Activated naive CD8-positive, alpha-beta T cell treated with anti-CD3 and anti-CD28 coated beads, Interleukin-2, amount 10 ng/mL, durations not matched to agents 7 days and 5 days (primary cell): ENCODE measurements at regions not wholly inside any gene's neighbourhood (a gene's known extent, or its start where the extent isn't known, plus 50 kb on each side); places are given as distances from the start of the nearest gene placed in this dataset.

Experiments
- ATAC-seq: fragments of 150-1000 bp; cut with Tn5 transposase; one replicate; pipeline ENCODE4 v1.10.0; 2021; ENCODE audit warnings: low read depth, moderate library complexity
- POLR2A ChIA-PET: fragments of 350-600 bp; sonication (Branson Sonifier 250); formaldehyde crosslinking; loops from one replicate; lab custom pipeline; 2021; ENCODE audit warnings: antibody characterized with exemption; lab: Charles Lee
- DNase-seq: peaks from one replicate; pipeline ENCODE4 v3.0.0; 2021
- H3K27ac Mint-ChIP-seq: one replicate; pipeline ENCODE4 v1.8.0; 2022; ENCODE audit warnings: mild to moderate bottlenecking, mixed read lengths
- H3K27me3 Mint-ChIP-seq: one replicate; pipeline ENCODE4 v1.8.0; 2022; ENCODE audit warnings: mild to moderate bottlenecking, moderate library complexity, mixed read lengths
- H3K36me3 Mint-ChIP-seq: one replicate; pipeline ENCODE4 v1.8.0; 2021; ENCODE audit warnings: mild to moderate bottlenecking, mixed read lengths
- H3K4me1 Mint-ChIP-seq: one replicate; pipeline ENCODE4 v1.8.0; 2021; ENCODE audit warnings: mixed read lengths
- H3K4me3 Mint-ChIP-seq: one replicate; pipeline ENCODE4 v1.8.0; 2022; ENCODE audit warnings: mild to moderate bottlenecking, moderate library complexity, mixed read lengths
- H3K9me3 Mint-ChIP-seq: one replicate; pipeline ENCODE4 v1.8.0; 2021; ENCODE audit warnings: mixed read lengths

- Mint-ChIP-seq H3K4me1 (peaks cover 15% of the 10 kb centered on the region), H3K36me3 (peaks cover 31% of the 10 kb centered on the region), H3K27ac (no peak overlapping the region), H3K4me3 (no peak overlapping the region), H3K27me3 (no peaks in the 10 kb centered on the region), H3K9me3 (peaks cover 19% of the 10 kb centered on the region)
- POLR2A ChIA-PET, result no interaction called here
- DNase-seq (no peak), ATAC-seq (no peak)
Observed at GRCh38 chr3:105923140-105923539, 54.3 kb upstream of the CBLB start.

GRCh38 chr3:105927741-105928140, 58.9 kb upstream of the CBLB start:
- Mint-ChIP-seq H3K4me3 (no peak overlapping the region), H3K27me3 (no peaks in the 10 kb centered on the region), H3K27ac (no peak overlapping the region), H3K36me3 (peaks cover 2% of the 10 kb centered on the region), H3K9me3 (no peaks in the 10 kb centered on the region), H3K4me1 (no peaks in the 10 kb centered on the region)
- no peak for ATAC-seq
- POLR2A ChIA-PET, result interaction anchor here (0.6 kb wide), 1 partner anchor 345 kb away, joined by 3 read pairs; no protein-coding TSS in a partner anchor
- DNase-seq, result no peak

DNA sequence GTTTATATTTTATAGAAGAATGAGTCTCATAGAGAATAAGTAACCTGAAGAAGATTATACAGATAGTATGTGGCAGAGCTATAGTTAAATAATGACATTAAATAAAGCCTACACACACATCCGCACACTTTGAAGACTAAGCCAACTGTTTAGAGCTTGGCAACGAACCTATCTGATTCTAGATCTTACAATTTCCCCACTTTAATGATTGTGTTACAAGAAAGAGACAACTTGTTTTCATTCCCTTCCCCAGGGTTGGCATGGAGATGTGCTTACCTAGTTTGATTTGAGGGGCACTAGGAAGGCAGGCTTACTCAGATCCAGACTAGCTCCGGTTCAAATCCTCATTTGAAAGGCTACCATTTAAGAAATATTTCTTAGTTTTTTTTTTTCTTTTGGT, 61.9 kb upstream of the CBLB start:
- ATAC-seq (no peak), DNase-seq (no peak)
- Mint-ChIP-seq H3K4me1 (no peaks in the 10 kb centered on the region), H3K27ac (no peak overlapping the region), H3K27me3 (no peaks in the 10 kb centered on the region), H3K9me3 (peaks cover 3% of the 10 kb centered on the region), H3K36me3 (peaks cover 2% of the 10 kb centered on the region), H3K4me3 (no peak overlapping the region)
- POLR2A ChIA-PET, result no interaction called here

- H3K4me3 Mint-ChIP-seq, result no peak overlapping the region
- H3K27ac Mint-ChIP-seq, result no peak overlapping the region
- POLR2A ChIA-PET, result no interaction called here
- H3K4me1 Mint-ChIP-seq, result no peaks in the 10 kb centered on the region
- peaks cover 3% of the 10 kb centered on the region for H3K36me3 Mint-ChIP-seq
- no peaks in the 10 kb centered on the region for H3K27me3 Mint-ChIP-seq
- ATAC-seq (no peak), DNase-seq (no peak)
- H3K9me3 Mint-ChIP-seq, result peaks cover 7% of the 10 kb centered on the region
Observed at GRCh38 chr3:105931500-105931899, 62.7 kb upstream of the CBLB start.

DNA sequence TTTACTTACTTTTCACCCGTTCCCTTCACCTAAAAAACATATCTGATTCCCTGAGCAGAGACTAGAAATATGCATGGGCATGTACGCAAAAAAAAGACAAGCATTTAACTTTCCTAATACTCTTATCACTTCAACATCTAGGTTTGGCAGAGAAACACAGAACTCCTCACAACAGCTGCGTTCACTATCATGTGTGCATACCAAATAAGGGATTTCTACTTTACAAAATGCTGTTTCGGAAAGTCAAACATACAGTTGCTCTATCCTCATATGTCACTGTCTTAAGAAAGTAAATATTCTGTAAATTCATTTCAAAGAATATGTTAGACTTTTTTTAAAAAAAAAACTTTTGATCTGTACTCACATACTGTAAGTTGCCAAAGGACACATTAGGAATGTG, 65.1 kb upstream of the CBLB start:
- H3K27ac Mint-ChIP-seq, result no peak overlapping the region
- POLR2A ChIA-PET, result no interaction called here
- H3K4me3 Mint-ChIP-seq, result no peak overlapping the region
- peaks cover 8% of the 10 kb centered on the region for H3K36me3 Mint-ChIP-seq
- no peaks in the 10 kb centered on the region for H3K4me1 Mint-ChIP-seq
- no peak for ATAC-seq
- H3K9me3 Mint-ChIP-seq, result peaks cover 10% of the 10 kb centered on the region
- H3K27me3 Mint-ChIP-seq, result no peaks in the 10 kb centered on the region
- DNase-seq, result no peak

GRCh38 chr3:105938101-105938500, 69.3 kb upstream of the CBLB start:
- no peaks in the 10 kb centered on the region for H3K4me1 Mint-ChIP-seq
- POLR2A ChIA-PET, result no interaction called here
- DNase-seq (no peak), ATAC-seq (no peak)
- no peaks in the 10 kb centered on the region for H3K27me3 Mint-ChIP-seq
- no peak overlapping the region for H3K27ac Mint-ChIP-seq
- H3K36me3 Mint-ChIP-seq, result peaks cover 14% of the 10 kb centered on the region
- peaks cover 13% of the 10 kb centered on the region for H3K9me3 Mint-ChIP-seq
- no peak overlapping the region for H3K4me3 Mint-ChIP-seq

DNA sequence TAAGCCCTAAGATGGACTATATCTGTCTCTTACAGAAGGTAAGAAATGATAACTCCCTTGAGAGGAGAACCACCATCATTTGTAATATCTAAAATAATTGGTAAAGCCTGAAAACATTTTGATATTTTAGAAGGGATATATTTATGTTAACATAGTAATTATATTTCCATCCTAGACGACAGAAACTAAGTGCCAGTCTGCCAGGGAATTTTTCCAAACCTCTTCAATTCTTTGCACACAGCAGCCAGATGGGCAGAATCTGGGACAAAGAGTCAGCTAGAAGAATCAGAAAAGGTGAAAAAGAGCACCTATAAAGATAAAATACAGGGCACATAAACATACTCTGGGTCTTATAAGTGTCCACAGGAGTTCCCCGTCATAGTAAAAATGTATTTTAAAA, 70.0 kb upstream of the CBLB start:
- no peaks in the 10 kb centered on the region for H3K4me1 Mint-ChIP-seq
- ATAC-seq (no peak), DNase-seq (no peak)
- peaks cover 14% of the 10 kb centered on the region for H3K36me3 Mint-ChIP-seq
- POLR2A ChIA-PET, result no interaction called here
- H3K27me3 Mint-ChIP-seq, result no peaks in the 10 kb centered on the region
- H3K4me3 Mint-ChIP-seq, result no peak overlapping the region
- peaks cover 13% of the 10 kb centered on the region for H3K9me3 Mint-ChIP-seq
- no peak overlapping the region for H3K27ac Mint-ChIP-seq

DNA sequence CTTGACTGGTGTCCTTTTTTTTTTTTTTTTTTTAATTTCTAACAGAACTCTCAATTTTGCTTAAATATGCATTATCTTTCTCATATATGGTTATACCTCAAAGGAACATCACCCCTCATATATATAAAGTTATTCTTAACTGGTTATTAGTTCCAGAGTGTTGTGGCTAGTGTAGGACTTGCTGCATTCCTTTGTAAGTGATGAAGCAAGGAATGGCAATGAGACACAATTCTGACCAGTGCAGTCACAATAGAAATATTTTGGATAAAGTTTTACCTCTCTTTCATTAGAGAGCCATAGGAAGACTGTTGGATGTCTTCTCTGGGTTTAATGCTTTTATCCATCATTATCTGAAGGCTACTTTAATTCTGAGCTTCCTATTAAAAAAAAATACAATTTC, 75.5 kb upstream of the CBLB start:
- ATAC-seq, result no peak
- POLR2A ChIA-PET, result no interaction called here
- DNase-seq, result no peak
- no peak overlapping the region for H3K27ac Mint-ChIP-seq
- peaks cover 3% of the 10 kb centered on the region for H3K9me3 Mint-ChIP-seq
- H3K4me1 Mint-ChIP-seq, result no peaks in the 10 kb centered on the region
- H3K4me3 Mint-ChIP-seq, result no peak overlapping the region
- H3K36me3 Mint-ChIP-seq, result peaks cover 6% of the 10 kb centered on the region
- peaks cover 2% of the 10 kb centered on the region for H3K27me3 Mint-ChIP-seq

DNA sequence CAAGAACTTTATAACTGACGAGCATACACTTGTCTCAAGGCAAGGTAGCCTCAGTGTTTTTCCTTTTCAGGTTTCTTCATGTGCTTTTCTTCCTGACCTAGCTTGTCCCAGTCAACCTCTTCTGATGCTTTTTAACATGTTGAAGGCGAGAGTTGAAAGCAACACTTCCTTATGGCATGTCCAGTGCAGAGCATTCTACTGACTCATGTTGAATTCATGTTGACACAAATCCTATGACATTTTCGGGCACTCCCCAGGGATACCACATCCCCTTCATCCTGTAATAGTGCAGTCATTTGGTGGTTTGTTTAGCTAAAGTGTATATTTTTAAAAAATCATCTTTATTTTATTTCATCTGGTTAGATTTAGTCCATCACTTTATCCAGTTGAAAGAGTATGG, 75.9 kb upstream of the CBLB start:
- POLR2A ChIA-PET, result no interaction called here
- no peak for ATAC-seq
- Mint-ChIP-seq H3K27ac (no peak overlapping the region), H3K36me3 (peaks cover 6% of the 10 kb centered on the region), H3K27me3 (peaks cover 2% of the 10 kb centered on the region), H3K4me1 (no peaks in the 10 kb centered on the region), H3K9me3 (peaks cover 3% of the 10 kb centered on the region), H3K4me3 (no peak overlapping the region)
- no peak for DNase-seq

- Mint-ChIP-seq H3K27ac (no peak overlapping the region), H3K36me3 (peaks cover 2% of the 10 kb centered on the region), H3K27me3 (peaks cover 2% of the 10 kb centered on the region), H3K4me1 (no peaks in the 10 kb centered on the region), H3K9me3 (peaks cover 7% of the 10 kb centered on the region), H3K4me3 (no peak overlapping the region)
- ATAC-seq, result no peak
- POLR2A ChIA-PET, result no interaction called here
- no peak for DNase-seq
Observed at GRCh38 chr3:105948101-105948500, 79.3 kb upstream of the CBLB start.

GRCh38 chr3:105950881-105951600, 82.2 kb upstream of the CBLB start:
- Mint-ChIP-seq H3K9me3 (peaks cover 9% of the 10 kb centered on the region), H3K27ac (no peak overlapping the region), H3K36me3 (peaks cover 8% of the 10 kb centered on the region), H3K27me3 (peaks cover 2% of the 10 kb centered on the region), H3K4me3 (no peak overlapping the region), H3K4me1 (no peaks in the 10 kb centered on the region)
- POLR2A ChIA-PET, result no interaction called here
- no peak for ATAC-seq
- no peak for DNase-seq

DNA sequence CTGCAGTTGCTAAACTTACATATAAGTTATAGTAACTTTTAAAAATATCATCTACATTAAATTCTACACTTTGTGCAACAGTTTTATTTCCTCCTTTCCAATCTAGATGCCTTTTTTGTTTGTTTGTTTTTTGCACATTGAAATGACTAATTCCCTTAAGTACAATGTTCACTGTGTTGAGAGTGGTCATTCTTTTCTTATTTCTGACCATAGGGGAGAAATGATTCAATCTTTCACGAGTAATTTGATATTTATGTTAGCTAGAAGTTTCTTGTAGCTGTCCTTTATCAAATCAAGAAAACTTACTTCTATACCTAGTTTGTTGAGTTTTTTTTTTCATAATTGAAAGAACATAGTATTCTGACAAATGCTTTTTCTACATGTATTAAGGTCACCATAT, 85.0 kb upstream of the CBLB start:
- Mint-ChIP-seq H3K4me1 (no peaks in the 10 kb centered on the region), H3K36me3 (peaks cover 11% of the 10 kb centered on the region), H3K27ac (no peak overlapping the region), H3K27me3 (peaks cover 2% of the 10 kb centered on the region), H3K9me3 (peaks cover 14% of the 10 kb centered on the region), H3K4me3 (no peak overlapping the region)
- no peak for DNase-seq
- ATAC-seq, result no peak
- POLR2A ChIA-PET, result no interaction called here

GRCh38 chr3:105956306-105956705, 87.5 kb upstream of the CBLB start:
- Mint-ChIP-seq H3K4me1 (peaks cover 2% of the 10 kb centered on the region), H3K27me3 (no peaks in the 10 kb centered on the region), H3K36me3 (peaks cover 9% of the 10 kb centered on the region), H3K27ac (no peak overlapping the region), H3K4me3 (no peak overlapping the region), H3K9me3 (peaks cover 16% of the 10 kb centered on the region)
- POLR2A ChIA-PET, result no interaction called here
- DNase-seq (no peak), ATAC-seq (no peak)

DNA sequence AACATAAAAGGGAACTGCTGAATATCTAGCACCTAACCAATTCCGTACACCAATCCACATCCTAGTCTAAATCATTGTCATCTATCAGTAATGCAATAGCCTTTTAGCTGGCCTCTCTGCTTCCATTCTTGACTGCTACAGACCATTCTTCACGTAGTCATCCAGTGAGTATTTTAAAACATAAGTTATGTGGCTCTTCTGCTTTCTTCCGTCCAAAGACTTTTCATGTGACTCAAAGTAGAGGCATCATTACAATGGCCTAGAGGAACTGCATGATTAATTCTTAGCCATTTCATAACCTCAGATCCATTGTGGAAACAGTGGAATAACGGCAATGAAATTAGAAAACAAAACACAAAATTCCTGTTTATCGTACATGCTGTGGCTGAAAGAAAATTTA, 88.9 kb upstream of the CBLB start:
- Mint-ChIP-seq H3K36me3 (peaks cover 14% of the 10 kb centered on the region), H3K27me3 (no peaks in the 10 kb centered on the region), H3K9me3 (peaks cover 15% of the 10 kb centered on the region), H3K27ac (no peak overlapping the region), H3K4me3 (no peak overlapping the region), H3K4me1 (peaks cover 2% of the 10 kb centered on the region)
- ATAC-seq (no peak), DNase-seq (no peak)
- POLR2A ChIA-PET, result no interaction called here
